ENCODE measurements at regions not wholly inside any gene's neighbourhood (a gene's known extent, or its start where the extent isn't known, plus 50 kb on each side); places are given as distances from the start of the nearest gene placed in this dataset.

- TF ChIP-seq CTCF (IDR thresholded peaks at IDR 0.05; ENCODE audit: insufficient read depth, low read length), result no peak
- TF ChIP-seq POLR2AphosphoS5 (IDR thresholded peaks at IDR 0.05; ENCODE audit: low read depth), result no peak
- TF ChIP-seq GABPA (IDR thresholded peaks at IDR 0.05; ENCODE audit: low read depth), result no peak
- TF ChIP-seq REST (IDR thresholded peaks at IDR 0.05; ENCODE audit: insufficient replicate concordance, low read depth), result no peak
- no peak for TF ChIP-seq SPI1 (IDR thresholded peaks at IDR 0.05; ENCODE audit: borderline replicate concordance, low read depth)
Measured at GRCh38 chr20:12068121-12068520, 150.4 kb downstream of the BTBD3 start.

All from HL-60 (cell line).